H9 (cell line): ENCODE measurements at regions not wholly inside any gene's neighbourhood (a gene's known extent, or its start where the extent isn't known, plus 50 kb on each side); places are given as distances from the start of the nearest gene placed in this dataset.

Experiments
- DNase-seq: peaks from one replicate; pipeline ENCODE4 v3.0.0-alpha.2; 2017
- H2AFZ ChIP-seq: one replicate; pipeline ENCODE4 v1.6.1; 2013; ENCODE audit warnings: mild to moderate bottlenecking, low read length, control low read depth, moderate library complexity
- H2AK5ac ChIP-seq: 2 replicates; pipeline ENCODE4 v1.6.1; 2013; ENCODE audit warnings: low read length, control low read depth, mixed read lengths; ENCODE audit not compliant: insufficient read length
- H2BK120ac ChIP-seq: one replicate; pipeline ENCODE4 v1.6.1; 2013; ENCODE audit warnings: low read depth, mild to moderate bottlenecking, low read length, control low read depth, inconsistent platforms; ENCODE audit not compliant: poor library complexity, severe bottlenecking
- H2BK12ac ChIP-seq: 2 replicates; pipeline ENCODE4 v1.6.1; 2013; ENCODE audit warnings: low read length, control low read depth, mixed read lengths, low read depth; ENCODE audit not compliant: insufficient read length
- H2BK15ac ChIP-seq: 2 replicates; pipeline ENCODE4 v1.6.1; 2013; ENCODE audit warnings: low read depth, low read length, control low read depth
- H2BK20ac ChIP-seq: one replicate; pipeline ENCODE4 v1.6.1; 2013; ENCODE audit warnings: low read depth, mild to moderate bottlenecking, low read length, control low read depth, inconsistent platforms; ENCODE audit not compliant: poor library complexity, severe bottlenecking
- H2BK5ac ChIP-seq: 2 replicates; pipeline ENCODE4 v1.6.1; 2013; ENCODE audit warnings: low read length, control low read depth, mixed read lengths; ENCODE audit not compliant: insufficient read length
- H3K14ac ChIP-seq: 2 replicates; pipeline ENCODE4 v1.6.1; 2013; ENCODE audit warnings: low read length, control low read depth; ENCODE audit not compliant: insufficient read depth
- H3K18ac ChIP-seq: 2 replicates; pipeline ENCODE4 v1.6.1; 2013; ENCODE audit warnings: low read depth, mild to moderate bottlenecking, mixed read lengths, low read length, control low read depth; ENCODE audit not compliant: insufficient read length
- H3K23ac ChIP-seq: 2 replicates; pipeline ENCODE4 v1.6.1; 2013; ENCODE audit warnings: low read length, control low read depth, mixed read lengths, low read depth; ENCODE audit not compliant: insufficient read length
- H3K23me2 ChIP-seq: 2 replicates; pipeline ENCODE4 v1.6.1; 2013; ENCODE audit warnings: low read depth, mild to moderate bottlenecking, mixed read lengths, low read length, control low read depth; ENCODE audit not compliant: insufficient read length, poor library complexity, severe bottlenecking
- H3K27ac ChIP-seq: 2 replicates; pipeline ENCODE4 v1.5.1; 2013; ENCODE audit warnings: low read length, control low read depth, mixed read lengths, low read depth; ENCODE audit not compliant: insufficient read length
- H3K27me3 ChIP-seq: 2 replicates; pipeline ENCODE4 v1.6.1; 2013; ENCODE audit warnings: low read length, control low read depth, inconsistent platforms; ENCODE audit not compliant: insufficient read depth
- H3K4ac ChIP-seq: 2 replicates; pipeline ENCODE4 v1.6.1; 2013; ENCODE audit warnings: low read depth, mild to moderate bottlenecking, control low read depth, inconsistent platforms, low read length, moderate library complexity
- H3K4me1 ChIP-seq: 2 replicates; pipeline ENCODE4 v1.6.1; 2013; ENCODE audit warnings: low read length, control low read depth, inconsistent platforms; ENCODE audit not compliant: insufficient read depth
- H3K4me2 ChIP-seq: 2 replicates; pipeline ENCODE4 v1.6.1; 2013; ENCODE audit warnings: low read length, control low read depth, mixed read lengths; ENCODE audit not compliant: insufficient read length, insufficient read depth
- H3K56ac ChIP-seq: 2 replicates; pipeline ENCODE4 v1.6.1; 2013; ENCODE audit warnings: low read depth, mild to moderate bottlenecking, mixed read lengths, low read length, control low read depth; ENCODE audit not compliant: insufficient read length
- H3K79me1 ChIP-seq: 2 replicates; pipeline ENCODE4 v1.6.1; 2013; ENCODE audit warnings: low read depth, mild to moderate bottlenecking, moderate library complexity, low read length, control low read depth, inconsistent platforms; ENCODE audit not compliant: insufficient read depth, poor library complexity, severe bottlenecking
- H3K79me2 ChIP-seq: 2 replicates; pipeline ENCODE4 v1.6.1; 2013; ENCODE audit warnings: low read length, control low read depth, inconsistent platforms; ENCODE audit not compliant: insufficient read depth
- H3K9ac ChIP-seq: 2 replicates; pipeline ENCODE4 v1.6.1; 2013; ENCODE audit warnings: low read length, control low read depth, mixed read lengths; ENCODE audit not compliant: insufficient read length; ENCODE audit errors: extremely low read depth
- H3K9me3 ChIP-seq: one replicate; pipeline ENCODE4 v1.6.1; 2013; ENCODE audit warnings: low read depth, low read length, inconsistent platforms; ENCODE audit not compliant: control insufficient read depth
- H3T11ph ChIP-seq: one replicate; pipeline ENCODE4 v1.6.1; 2013; ENCODE audit warnings: mild to moderate bottlenecking, low read length, control low read depth, inconsistent platforms
- H4K20me1 ChIP-seq: one replicate; pipeline ENCODE4 v1.6.1; 2013; ENCODE audit not compliant: control insufficient read depth, insufficient read length, insufficient read depth
- H4K5ac ChIP-seq: 2 replicates; pipeline ENCODE4 v1.6.1; 2013; ENCODE audit warnings: low read depth, mild to moderate bottlenecking, mixed read lengths, low read length, control low read depth; ENCODE audit not compliant: insufficient read length
- H4K8ac ChIP-seq: replicated peaks from 2 replicates; pipeline ENCODE4 v1.6.1; 2013; ENCODE audit warnings: low read length, control low read depth, mixed read lengths, low read depth; ENCODE audit not compliant: insufficient read length
- H4K91ac ChIP-seq: 2 replicates; pipeline ENCODE4 v1.6.1; 2013; ENCODE audit warnings: low read depth, mild to moderate bottlenecking, moderate library complexity, mixed read lengths, low read length, control low read depth; ENCODE audit not compliant: insufficient read length
- H3K27ac Mint-ChIP-seq, 3 experiments: 2 replicates in 2 of 3; 3 replicates in 1 of 3; pipeline ENCODE4 v1.8.0; 2020 to 2021; ENCODE audit warnings: mixed read lengths in 3 of 3, mild to moderate bottlenecking in 1 of 3, moderate library complexity in 1 of 3
- H3K27me3 Mint-ChIP-seq: 2 replicates; pipeline ENCODE4 v1.8.0; 2021; ENCODE audit warnings: low read depth, mild to moderate bottlenecking, moderate library complexity, mixed read lengths
- H3K36me3 Mint-ChIP-seq, 3 experiments: 2 replicates in 2 of 3; 3 replicates in 1 of 3; pipeline ENCODE4 v1.8.0; 2020 to 2021; ENCODE audit warnings: low read depth in 3 of 3, mixed read lengths in 3 of 3; ENCODE audit not compliant: insufficient read depth in 1 of 3
- H3K4me1 Mint-ChIP-seq, 2 experiments: 2 replicates each; pipeline ENCODE4 v1.8.0; 2020; ENCODE audit warnings: mixed read lengths in 2 of 2
- H3K4me3 Mint-ChIP-seq, 2 experiments: 2 replicates in 1 of 2; 3 replicates in 1 of 2; pipeline ENCODE4 v1.8.0; 2020 to 2021; ENCODE audit warnings: mild to moderate bottlenecking in 2 of 2, mixed read lengths in 2 of 2, moderate library complexity in 1 of 2
- H3K9me3 Mint-ChIP-seq, 2 experiments: 2 replicates in 1 of 2; 3 replicates in 1 of 2; pipeline ENCODE4 v1.8.0; 2020; ENCODE audit warnings: mild to moderate bottlenecking in 2 of 2, mixed read lengths in 2 of 2, moderate library complexity in 1 of 2
- CTCF ChIP-seq: fragments of 200-600 bp; sonication (generic); conservative IDR thresholded peaks from 3 replicates; pipeline ENCODE4 v1.8.0; 2021; ENCODE audit warnings: antibody characterized with exemption, mild to moderate bottlenecking
- WGBS: extraction: QIAGEN DNeasy Blood & Tissue Kit; methylation state at CpG from one replicate; pipeline ENCODE4 v1.1.7; 2013; ENCODE audit warnings: missing lambda C conversion rate, low lambda C conversion rate, mixed read lengths; ENCODE audit not compliant: insufficient read length; ENCODE audit errors: extremely low coverage; 5-methylcytosine and 5-hydroxymethylcytosine counted together

DNA sequence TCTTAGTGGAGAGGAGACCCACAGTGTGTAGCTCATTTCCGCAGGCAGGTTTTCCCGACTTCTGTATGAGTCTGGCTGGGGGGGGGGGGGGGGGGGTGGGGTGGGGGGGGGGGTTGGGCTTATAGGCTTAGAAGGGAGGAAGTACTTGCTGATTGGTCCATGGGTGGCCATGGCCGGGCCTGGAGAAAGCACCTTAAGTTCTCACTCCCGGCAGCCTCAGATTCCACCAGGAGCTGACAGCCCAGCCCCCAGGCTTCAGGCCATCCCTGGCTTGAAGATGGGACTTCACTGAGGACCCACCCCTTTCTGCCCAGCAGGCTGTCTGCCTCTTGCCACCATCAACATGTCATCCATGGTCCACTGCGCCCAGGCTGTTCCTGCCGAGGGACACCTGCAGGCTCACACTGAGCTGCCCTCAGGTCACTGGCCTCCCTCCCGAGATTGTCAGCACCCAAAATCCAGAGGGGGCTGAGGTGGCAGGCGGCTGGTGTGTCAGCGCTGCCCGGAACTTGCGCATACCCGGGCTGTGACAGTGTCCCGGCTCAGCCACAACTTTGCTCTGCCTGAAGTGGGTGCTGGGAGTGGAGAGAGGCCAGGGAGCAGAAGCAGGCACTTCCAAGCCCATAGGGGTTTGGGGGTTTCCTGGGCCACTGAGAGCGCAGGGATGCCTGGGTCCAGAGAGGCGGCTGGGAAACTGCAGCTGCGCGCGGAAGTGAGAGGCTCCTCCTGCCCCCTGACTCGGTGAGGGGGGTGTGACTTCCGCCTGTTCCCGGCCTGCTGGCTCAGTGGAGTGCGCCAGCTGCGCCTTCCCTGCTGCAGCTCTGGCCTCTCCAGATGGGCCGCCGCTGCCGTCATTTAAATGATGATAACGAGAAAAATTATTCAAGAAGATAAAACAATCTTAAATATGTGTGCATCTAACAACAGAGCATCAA lies 256.1 kb downstream of the RPRM start:
- Histone ChIP-seq H3K79me1 (no peaks in the 10 kb centered on the region), H3K9ac (no peak overlapping the region), H3K56ac (no peak overlapping the region), H2AFZ (no peak overlapping the region), H3K4ac (no peak overlapping the region), H4K5ac (no peak overlapping the region), H3K4me1 (no peaks in the 10 kb centered on the region), H2BK5ac (no peak overlapping the region), H3K18ac (no peak overlapping the region), H3T11ph (no peak overlapping the region), H2BK20ac (no peak overlapping the region), H3K23me2 (no peaks in the 10 kb centered on the region), H2BK15ac (no peak overlapping the region), H3K14ac (no peak overlapping the region; the same call in 1 of the 2 replicates), H3K23ac (no peak overlapping the region), H3K27ac (no peak overlapping the region), H3K4me2 (no peak overlapping the region), H3K79me2 (no peaks in the 10 kb centered on the region), H4K20me1 (no peaks in the 10 kb centered on the region), H3K27me3 (no peaks in the 10 kb centered on the region), H2BK120ac (no peak overlapping the region), H4K91ac (no peak overlapping the region), H2AK5ac (no peak overlapping the region), H2BK12ac (no peak overlapping the region), H4K8ac (no peak overlapping the region), H3K9me3 (no peaks in the 10 kb centered on the region)
- Mint-ChIP-seq H3K4me3 (no peak overlapping the region), H3K9me3 (peaks cover 10 to 14% of the 10 kb centered on the region in 2 experiments; a peak in 4 of 5 replicates), H3K27me3 (no peaks in the 10 kb centered on the region), H3K27ac (no peak overlapping the region; a peak in 1 of 7 replicates), H3K4me1 (no peaks in the 10 kb centered on the region), H3K36me3 (peaks cover 2 to 11% (median 4%) of the 10 kb centered on the region in 3 experiments; a peak in 3 of 7 replicates)
- no peak for TF ChIP-seq CTCF
- peak; percentile 41 for DNase-seq
- WGBS, result no CpG with 5 or more reads among the region's 27 CpGs
